ENCODE measurements at regions not wholly inside any gene's neighbourhood (a gene's known extent, or its start where the extent isn't known, plus 50 kb on each side); places are given as distances from the start of the nearest gene placed in this dataset.

DNA sequence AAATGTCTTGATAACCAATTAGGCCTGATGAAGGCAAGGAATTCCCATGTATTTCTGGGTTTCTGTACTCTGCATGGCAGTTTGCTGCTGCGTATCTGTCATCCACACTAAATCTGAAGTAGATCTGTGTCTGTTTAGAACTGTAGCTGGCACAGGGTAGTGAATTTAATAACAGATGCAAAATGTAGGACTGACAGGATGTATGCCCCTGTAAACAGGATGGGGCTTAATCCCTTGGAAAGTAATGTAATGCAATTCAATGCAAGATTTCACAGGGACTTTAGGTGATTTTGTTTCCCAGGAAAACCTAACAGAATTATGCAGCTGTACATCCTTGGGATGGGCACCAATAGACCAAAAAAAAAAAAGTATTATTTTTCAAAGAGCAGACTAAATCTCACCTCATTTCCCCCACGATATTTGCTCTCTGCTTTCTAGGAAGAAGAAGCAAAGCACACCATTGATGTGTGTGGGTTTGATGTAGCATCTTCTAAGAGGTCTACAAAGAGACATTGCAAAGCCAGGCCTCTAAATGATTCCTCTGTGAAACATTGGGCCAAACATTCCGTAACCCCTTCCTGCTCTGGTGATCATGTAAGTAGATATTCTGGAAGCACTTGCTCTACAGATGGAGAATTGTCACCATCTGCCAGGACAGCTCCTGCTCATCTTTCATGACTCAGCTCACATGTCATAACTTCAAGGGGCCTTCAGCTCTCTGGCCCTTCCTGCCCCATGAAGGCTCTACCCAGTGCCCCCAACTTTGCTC, 464.3 kb upstream of the RGMA start:
- Mint-ChIP-seq H3K9me3 (ENCODE audit: low read depth, unreplicated experiment) (peaks cover 12% of the 10 kb centered on the region), H3K27me3 (ENCODE audit: unreplicated experiment) (no peaks in the 10 kb centered on the region), H3K4me1 (ENCODE audit: low read depth, unreplicated experiment) (no peaks in the 10 kb centered on the region), H3K4me3 (ENCODE audit: low read depth, unreplicated experiment) (no peak overlapping the region), H3K27ac (ENCODE audit: unreplicated experiment) (no peak overlapping the region), H3K36me3 (ENCODE audit: insufficient read depth, unreplicated experiment) (no peaks in the 10 kb centered on the region)
- DNase-seq, result no peak
- intact Hi-C loops (cut with micrococcal nuclease; ENCODE audit: unreplicated experiment), result no loop called here
- no TSS peak for BruUV-seq (replicated peaks)
- TF ChIP-seq, protein P1, sequence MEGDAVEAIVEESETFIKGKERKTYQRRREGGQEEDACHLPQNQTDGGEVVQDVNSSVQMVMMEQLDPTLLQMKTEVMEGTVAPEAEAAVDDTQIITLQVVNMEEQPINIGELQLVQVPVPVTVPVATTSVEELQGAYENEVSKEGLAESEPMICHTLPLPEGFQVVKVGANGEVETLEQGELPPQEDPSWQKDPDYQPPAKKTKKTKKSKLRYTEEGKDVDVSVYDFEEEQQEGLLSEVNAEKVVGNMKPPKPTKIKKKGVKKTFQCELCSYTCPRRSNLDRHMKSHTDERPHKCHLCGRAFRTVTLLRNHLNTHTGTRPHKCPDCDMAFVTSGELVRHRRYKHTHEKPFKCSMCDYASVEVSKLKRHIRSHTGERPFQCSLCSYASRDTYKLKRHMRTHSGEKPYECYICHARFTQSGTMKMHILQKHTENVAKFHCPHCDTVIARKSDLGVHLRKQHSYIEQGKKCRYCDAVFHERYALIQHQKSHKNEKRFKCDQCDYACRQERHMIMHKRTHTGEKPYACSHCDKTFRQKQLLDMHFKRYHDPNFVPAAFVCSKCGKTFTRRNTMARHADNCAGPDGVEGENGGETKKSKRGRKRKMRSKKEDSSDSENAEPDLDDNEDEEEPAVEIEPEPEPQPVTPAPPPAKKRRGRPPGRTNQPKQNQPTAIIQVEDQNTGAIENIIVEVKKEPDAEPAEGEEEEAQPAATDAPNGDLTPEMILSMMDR (IDR thresholded peaks at IDR 0.05; ENCODE audit: unreplicated experiment), result no peak
- CTCF ChIA-PET, result interaction anchor here (0.7 kb wide), 1 partner anchor 214 kb away, joined by 3 read pairs; no protein-coding TSS in a partner anchor

DNA sequence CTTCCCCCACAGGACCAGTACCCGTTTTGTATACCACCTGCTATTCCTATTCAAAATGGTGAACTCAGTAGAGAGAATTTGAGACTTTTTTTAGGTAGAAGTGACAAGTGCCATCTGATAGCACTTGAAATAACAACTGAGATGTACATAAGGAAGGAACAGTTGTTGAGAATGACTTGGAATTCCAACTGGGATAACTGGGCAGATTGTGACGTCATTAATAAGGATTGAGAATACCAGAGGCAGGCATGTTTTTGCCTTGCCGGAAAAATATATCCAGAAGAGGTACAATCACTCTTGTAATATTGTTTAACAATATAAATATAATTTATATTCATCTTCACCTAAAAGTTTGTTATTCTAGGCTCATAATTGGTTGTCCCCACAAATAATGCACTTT, 454.1 kb upstream of the RGMA start:
- H3K4me3 Mint-ChIP-seq (ENCODE audit: low read depth, unreplicated experiment), result no peak overlapping the region
- DNase-seq, result no peak
- intact Hi-C loops (cut with micrococcal nuclease; ENCODE audit: unreplicated experiment), result no loop called here
- H3K27ac Mint-ChIP-seq (ENCODE audit: unreplicated experiment), result no peak overlapping the region
- H3K9me3 Mint-ChIP-seq (ENCODE audit: low read depth, unreplicated experiment), result peaks cover 11% of the 10 kb centered on the region
- no peaks in the 10 kb centered on the region for H3K36me3 Mint-ChIP-seq (ENCODE audit: insufficient read depth, unreplicated experiment)
- H3K4me1 Mint-ChIP-seq (ENCODE audit: low read depth, unreplicated experiment), result no peaks in the 10 kb centered on the region
- BruUV-seq (replicated peaks), result no TSS peak
- no peaks in the 10 kb centered on the region for H3K27me3 Mint-ChIP-seq (ENCODE audit: unreplicated experiment)
- TF ChIP-seq, protein P1 (IDR thresholded peaks at IDR 0.05; ENCODE audit: unreplicated experiment), result no peak
- CTCF ChIA-PET, result no interaction called here

DNA sequence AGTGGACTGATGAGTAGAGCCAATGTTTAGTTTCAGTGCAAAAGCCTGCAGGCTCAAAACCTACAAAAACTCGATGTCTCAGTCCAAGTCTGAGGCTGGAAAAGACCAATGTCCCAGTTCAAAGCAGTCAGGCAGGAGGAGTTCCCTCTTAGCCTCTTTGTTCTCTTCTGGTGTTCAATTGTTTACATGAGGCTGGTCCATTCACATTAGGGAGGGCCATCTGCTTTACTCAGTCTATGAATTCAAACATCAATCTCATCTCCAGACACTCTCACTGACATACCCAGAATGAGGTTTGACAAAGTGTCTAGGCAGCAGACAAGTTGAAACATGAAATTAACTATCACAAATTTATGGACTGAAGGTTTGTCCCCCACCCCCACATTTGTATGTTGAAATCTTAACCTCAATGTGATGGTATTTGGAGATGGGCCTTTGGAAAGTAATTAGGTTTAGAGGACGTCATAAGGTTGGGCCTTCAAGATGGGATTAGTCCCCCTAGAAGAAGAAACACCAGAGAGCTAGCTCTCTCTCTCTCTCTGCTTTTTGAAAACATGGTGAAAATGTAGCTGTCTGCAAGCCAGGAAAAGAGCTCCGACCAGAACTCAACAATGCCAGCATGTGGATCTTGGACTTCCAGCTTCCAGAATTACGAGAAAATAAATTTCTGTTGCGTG, 438.5 kb upstream of the RGMA start:
- intact Hi-C loops (cut with micrococcal nuclease; ENCODE audit: unreplicated experiment), result no loop called here
- H3K36me3 Mint-ChIP-seq (ENCODE audit: insufficient read depth, unreplicated experiment), result no peaks in the 10 kb centered on the region
- H3K4me3 Mint-ChIP-seq (ENCODE audit: low read depth, unreplicated experiment), result no peak overlapping the region
- TF ChIP-seq, protein P1 (IDR thresholded peaks at IDR 0.05; ENCODE audit: unreplicated experiment), result no peak
- H3K9me3 Mint-ChIP-seq (ENCODE audit: low read depth, unreplicated experiment), result peaks cover 4% of the 10 kb centered on the region
- no peak for DNase-seq
- CTCF ChIA-PET, result no interaction called here
- H3K27me3 Mint-ChIP-seq (ENCODE audit: unreplicated experiment), result peaks cover 37% of the 10 kb centered on the region
- no peak overlapping the region for H3K27ac Mint-ChIP-seq (ENCODE audit: unreplicated experiment)
- BruUV-seq (replicated peaks), result no TSS peak
- no peaks in the 10 kb centered on the region for H3K4me1 Mint-ChIP-seq (ENCODE audit: low read depth, unreplicated experiment)

DNA sequence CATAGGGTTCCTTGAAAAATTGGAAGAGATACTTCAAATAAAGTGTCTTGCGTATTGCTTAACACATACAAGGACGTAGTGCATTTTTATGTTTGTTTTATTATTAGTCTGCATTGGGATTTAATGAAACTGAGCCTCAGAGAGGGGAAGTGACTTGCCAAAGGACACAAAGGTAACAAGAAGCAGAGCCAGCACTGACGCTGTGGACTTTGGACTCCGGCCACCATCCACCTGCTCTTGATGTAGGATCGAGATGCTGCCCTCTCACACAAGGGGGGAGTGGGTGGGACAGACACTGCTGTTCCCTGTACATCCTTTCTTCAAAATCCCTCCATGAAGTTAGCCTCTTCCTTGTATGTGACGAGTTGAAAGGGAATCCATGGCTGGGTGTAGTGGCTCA, 435.4 kb upstream of the RGMA start:
- intact Hi-C loops (cut with micrococcal nuclease; ENCODE audit: unreplicated experiment), result no loop called here
- no peaks in the 10 kb centered on the region for H3K36me3 Mint-ChIP-seq (ENCODE audit: insufficient read depth, unreplicated experiment)

More for the DNA sequence above, 435.4 kb upstream of the RGMA start:
- CTCF ChIA-PET, result no interaction called here
- H3K4me3 Mint-ChIP-seq (ENCODE audit: low read depth, unreplicated experiment), result no peak overlapping the region
- no TSS peak for BruUV-seq (replicated peaks)
- peaks cover 25% of the 10 kb centered on the region for H3K27me3 Mint-ChIP-seq (ENCODE audit: unreplicated experiment)
- peaks cover 4% of the 10 kb centered on the region for H3K9me3 Mint-ChIP-seq (ENCODE audit: low read depth, unreplicated experiment)
- no peak overlapping the region for H3K27ac Mint-ChIP-seq (ENCODE audit: unreplicated experiment)
- TF ChIP-seq, protein P1 (IDR thresholded peaks at IDR 0.05; ENCODE audit: unreplicated experiment), result no peak
- DNase-seq, result no peak
- no peaks in the 10 kb centered on the region for H3K4me1 Mint-ChIP-seq (ENCODE audit: low read depth, unreplicated experiment)
